ENCODE measurements at regions not wholly inside any gene's neighbourhood (a gene's known extent, or its start where the extent isn't known, plus 50 kb on each side); places are given as distances from the start of the nearest gene placed in this dataset.

- intact Hi-C loops (cut with micrococcal nuclease), result no loop called here
- H3K36me3 Mint-ChIP-seq, result no peaks in the 10 kb centered on the region
- CTCF ChIA-PET, result no interaction called here
- no peak for DNase-seq
- peaks cover 6% of the 10 kb centered on the region for H3K27me3 Mint-ChIP-seq
- POLR2A ChIA-PET, result no interaction called here
- H3K4me1 Mint-ChIP-seq (ENCODE audit: low read depth), result no peaks in the 10 kb centered on the region
- H3K9me3 Mint-ChIP-seq, result no peaks in the 10 kb centered on the region
- no peak overlapping the region for H3K4me3 Mint-ChIP-seq
- no peak overlapping the region for H3K27ac Mint-ChIP-seq
Observed at GRCh38 chr5:173537228-173537627, 79.2 kb downstream of the BOD1 start.

GRCh38 chr5:173535976-173536639, 80.3 kb downstream of the BOD1 start:
- Mint-ChIP-seq H3K4me3 (no peak overlapping the region), H3K27me3 (peaks cover 6% of the 10 kb centered on the region), H3K36me3 (no peaks in the 10 kb centered on the region), H3K9me3 (no peaks in the 10 kb centered on the region), H3K27ac (no peak overlapping the region), H3K4me1 (ENCODE audit: low read depth) (no peaks in the 10 kb centered on the region)
- intact Hi-C loops (cut with micrococcal nuclease), result no loop called here
- POLR2A ChIA-PET, result no interaction called here
- CTCF ChIA-PET, result no interaction called here
- DNase-seq, result no peak

GRCh38 chr5:173535166-173535975, 81.1 kb downstream of the BOD1 start:
- H3K27me3 Mint-ChIP-seq, result peaks cover 6% of the 10 kb centered on the region
- H3K27ac Mint-ChIP-seq, result no peak overlapping the region
- H3K36me3 Mint-ChIP-seq, result no peaks in the 10 kb centered on the region
- no peaks in the 10 kb centered on the region for H3K9me3 Mint-ChIP-seq
- ChIA-PET POLR2A (no interaction called here), CTCF (no interaction called here)
- H3K4me1 Mint-ChIP-seq (ENCODE audit: low read depth), result no peaks in the 10 kb centered on the region
- intact Hi-C loops (cut with micrococcal nuclease), result no loop called here
- no peak for DNase-seq
- no peak overlapping the region for H3K4me3 Mint-ChIP-seq

DNA sequence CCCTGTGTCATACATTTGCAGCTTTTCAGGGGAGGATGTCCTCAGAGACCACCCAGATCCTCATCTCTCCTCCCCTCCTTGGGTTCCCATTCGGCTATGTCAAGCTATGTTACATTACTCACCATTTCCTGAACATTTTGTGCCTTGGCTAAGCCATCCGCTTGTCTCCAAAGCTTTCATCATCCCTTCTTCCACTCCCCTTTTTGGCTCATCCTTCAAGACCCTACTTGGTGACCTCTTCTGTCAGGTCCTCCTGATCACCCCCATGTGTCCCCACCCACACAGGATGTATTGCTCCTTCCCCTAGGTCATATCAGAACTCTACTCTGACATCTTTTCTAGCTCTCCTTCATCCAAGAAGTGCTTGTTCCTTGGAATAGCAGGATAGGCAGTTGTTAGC, 81.8 kb downstream of the BOD1 start:
- H3K4me3 Mint-ChIP-seq, result no peak overlapping the region
- H3K27me3 Mint-ChIP-seq, result peaks cover 6% of the 10 kb centered on the region
- no peaks in the 10 kb centered on the region for H3K36me3 Mint-ChIP-seq
- ChIA-PET POLR2A (no interaction called here), CTCF (no interaction called here)
- DNase-seq, result no peak
- intact Hi-C loops (cut with micrococcal nuclease), result no loop called here
- H3K9me3 Mint-ChIP-seq, result no peaks in the 10 kb centered on the region
- no peak overlapping the region for H3K27ac Mint-ChIP-seq
- no peaks in the 10 kb centered on the region for H3K4me1 Mint-ChIP-seq (ENCODE audit: low read depth)

DNA sequence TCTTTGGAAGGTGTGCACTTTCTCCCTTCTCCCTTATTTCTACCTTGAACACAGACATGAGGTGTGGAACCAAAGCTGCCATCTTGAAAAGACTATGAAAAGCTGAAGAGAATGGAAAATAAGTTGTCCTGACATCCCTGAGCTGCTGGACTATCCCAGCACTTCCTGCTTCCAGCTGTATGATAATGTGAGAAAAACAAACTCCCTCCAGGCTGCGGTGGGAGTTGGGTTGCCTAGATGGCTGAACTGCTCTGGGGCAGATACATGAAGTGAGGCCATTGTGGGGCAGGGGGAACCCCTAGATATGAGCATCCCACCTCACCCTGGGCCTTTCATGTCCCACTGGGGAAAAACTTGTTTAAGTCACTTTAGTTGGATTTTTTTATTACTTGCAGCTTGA, 82.4 kb downstream of the BOD1 start:
- H3K4me3 Mint-ChIP-seq, result no peak overlapping the region
- DNase-seq, result no peak
- no peaks in the 10 kb centered on the region for H3K36me3 Mint-ChIP-seq
- ChIA-PET CTCF (no interaction called here), POLR2A (no interaction called here)
- peaks cover 6% of the 10 kb centered on the region for H3K27me3 Mint-ChIP-seq
- no peaks in the 10 kb centered on the region for H3K4me1 Mint-ChIP-seq (ENCODE audit: low read depth)
- no peaks in the 10 kb centered on the region for H3K9me3 Mint-ChIP-seq
- no peak overlapping the region for H3K27ac Mint-ChIP-seq
- intact Hi-C loops (cut with micrococcal nuclease), result no loop called here

GRCh38 chr5:173532689-173533250, 83.7 kb downstream of the BOD1 start:
- intact Hi-C loops (cut with micrococcal nuclease), result no loop called here
- CTCF ChIA-PET, result no interaction called here
- no peak for DNase-seq
- Mint-ChIP-seq H3K27ac (no peak overlapping the region), H3K9me3 (no peaks in the 10 kb centered on the region), H3K27me3 (peaks cover 4% of the 10 kb centered on the region), H3K36me3 (no peaks in the 10 kb centered on the region), H3K4me1 (ENCODE audit: low read depth) (no peaks in the 10 kb centered on the region), H3K4me3 (no peak overlapping the region)
- POLR2A ChIA-PET, result no interaction called here

- Mint-ChIP-seq H3K27ac (no peak overlapping the region), H3K4me3 (no peak overlapping the region), H3K9me3 (no peaks in the 10 kb centered on the region), H3K27me3 (no peaks in the 10 kb centered on the region), H3K36me3 (no peaks in the 10 kb centered on the region), H3K4me1 (ENCODE audit: low read depth) (no peaks in the 10 kb centered on the region)
- no peak for DNase-seq
- CTCF ChIA-PET, result no interaction called here
- POLR2A ChIA-PET, result no interaction called here
- intact Hi-C loops (cut with micrococcal nuclease), result no loop called here
Observed at GRCh38 chr5:173531863-173532262, 84.6 kb downstream of the BOD1 start.

DNA sequence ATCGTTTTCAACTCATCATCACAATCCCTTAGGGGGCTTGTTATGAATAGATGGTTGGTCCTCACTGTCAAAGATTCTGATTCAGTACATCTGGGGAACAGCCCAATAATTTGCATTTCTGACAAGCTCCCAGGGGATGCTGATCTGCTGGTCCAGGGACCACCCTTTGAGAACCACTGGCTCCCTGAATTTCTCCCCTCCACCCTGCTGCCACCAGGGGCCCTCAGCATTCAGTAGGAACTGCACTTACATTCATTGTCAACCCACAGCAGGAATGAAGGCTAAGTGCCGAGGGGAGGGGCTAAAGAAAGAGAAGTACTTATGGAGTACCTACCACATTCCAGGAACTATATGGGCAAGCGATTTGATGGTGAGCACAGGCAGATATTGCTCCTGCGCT, 85.9 kb downstream of the BOD1 start:
- no peak for DNase-seq
- Mint-ChIP-seq H3K4me1 (ENCODE audit: low read depth) (no peaks in the 10 kb centered on the region), H3K27ac (no peak overlapping the region), H3K36me3 (no peaks in the 10 kb centered on the region), H3K9me3 (no peaks in the 10 kb centered on the region), H3K4me3 (no peak overlapping the region), H3K27me3 (no peaks in the 10 kb centered on the region)
- ChIA-PET CTCF (no interaction called here), POLR2A (no interaction called here)
- intact Hi-C loops (cut with micrococcal nuclease), result no loop called here

DNA sequence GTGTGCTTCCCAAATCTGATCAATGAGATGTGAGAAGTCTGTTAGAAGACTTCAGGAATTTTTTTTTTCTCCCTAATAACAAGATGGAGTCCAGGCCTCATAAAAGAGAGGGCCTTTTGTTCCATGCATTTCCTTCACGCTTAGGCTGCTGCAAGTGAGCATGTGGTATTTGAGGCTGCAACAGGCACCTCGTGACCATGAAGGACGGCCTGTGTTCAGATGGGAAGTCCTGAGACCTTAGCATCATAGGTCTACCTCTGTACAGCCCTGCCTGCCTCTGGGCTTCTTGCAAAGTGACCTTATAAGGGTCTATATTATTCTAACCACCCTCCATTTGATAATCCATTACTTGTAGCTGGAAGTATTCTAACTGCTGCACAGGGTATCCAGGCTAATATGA, 86.6 kb downstream of the BOD1 start:
- no peak overlapping the region for H3K27ac Mint-ChIP-seq
- ChIA-PET POLR2A (no interaction called here), CTCF (no interaction called here)
- H3K36me3 Mint-ChIP-seq, result no peaks in the 10 kb centered on the region
- H3K4me3 Mint-ChIP-seq, result no peak overlapping the region
- H3K27me3 Mint-ChIP-seq, result no peaks in the 10 kb centered on the region
- no peaks in the 10 kb centered on the region for H3K9me3 Mint-ChIP-seq
- H3K4me1 Mint-ChIP-seq (ENCODE audit: low read depth), result no peaks in the 10 kb centered on the region
- intact Hi-C loops (cut with micrococcal nuclease), result no loop called here
- DNase-seq, result no peak

DNA sequence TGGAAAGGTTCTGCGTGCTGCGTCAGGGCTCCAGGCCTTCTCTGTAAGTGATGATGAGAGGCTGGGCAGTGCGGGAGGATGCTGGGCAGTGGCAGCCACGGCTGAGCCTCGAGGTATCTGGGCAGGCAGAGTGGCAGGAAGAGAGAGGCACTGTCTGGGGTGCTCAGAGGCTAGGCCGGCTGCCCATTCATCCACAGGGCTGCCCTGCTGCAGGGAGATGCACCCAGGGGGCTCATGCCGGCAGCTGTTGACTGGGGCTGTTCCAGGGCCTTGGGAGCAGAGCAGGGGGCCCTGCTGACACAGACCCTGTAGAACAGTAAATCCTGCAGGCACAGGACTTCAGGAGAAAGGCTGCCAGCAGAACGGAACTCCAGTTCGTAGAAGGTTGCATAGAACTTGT, 88.8 kb downstream of the BOD1 start:
- ChIA-PET CTCF (no interaction called here), POLR2A (no interaction called here)
- H3K9me3 Mint-ChIP-seq, result no peaks in the 10 kb centered on the region
- intact Hi-C loops (cut with micrococcal nuclease), result no loop called here
- no peak for DNase-seq
- H3K27me3 Mint-ChIP-seq, result no peaks in the 10 kb centered on the region
- H3K27ac Mint-ChIP-seq, result no peak overlapping the region
- no peaks in the 10 kb centered on the region for H3K36me3 Mint-ChIP-seq
- H3K4me3 Mint-ChIP-seq, result no peak overlapping the region
- no peaks in the 10 kb centered on the region for H3K4me1 Mint-ChIP-seq (ENCODE audit: low read depth)

- Mint-ChIP-seq H3K27me3 (peaks cover 6% of the 10 kb centered on the region), H3K4me1 (ENCODE audit: low read depth) (no peaks in the 10 kb centered on the region), H3K27ac (no peak overlapping the region), H3K36me3 (no peaks in the 10 kb centered on the region), H3K4me3 (no peak overlapping the region), H3K9me3 (peaks cover 7% of the 10 kb centered on the region)
- intact Hi-C loops (cut with micrococcal nuclease), result no loop called here
- ChIA-PET POLR2A (no interaction called here), CTCF (no interaction called here)
- DNase-seq, result no peak
Observed at GRCh38 chr5:173524136-173524535, 92.3 kb downstream of the BOD1 start.

DNA sequence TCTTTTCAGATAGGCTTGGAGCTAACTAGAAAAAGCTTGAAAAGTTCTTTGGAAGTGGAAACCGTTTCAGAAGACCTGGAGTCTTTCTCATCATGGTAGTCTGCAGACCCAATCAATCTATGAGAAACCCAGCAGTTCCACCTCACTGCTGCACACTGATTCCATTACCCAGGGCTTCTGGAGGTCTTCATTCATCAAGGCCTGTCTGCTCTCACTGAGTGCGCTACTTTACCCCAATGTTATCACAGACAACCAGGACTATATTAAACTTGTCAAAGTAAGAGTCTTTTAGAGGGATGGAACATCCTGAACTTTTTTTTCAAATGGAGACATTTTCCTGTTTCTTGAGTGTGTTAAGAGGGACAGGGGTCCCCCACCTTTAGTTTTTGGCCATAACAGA, 93.1 kb downstream of the BOD1 start:
- Mint-ChIP-seq H3K27ac (no peak overlapping the region), H3K4me3 (no peak overlapping the region), H3K36me3 (no peaks in the 10 kb centered on the region), H3K4me1 (ENCODE audit: low read depth) (no peaks in the 10 kb centered on the region), H3K9me3 (peaks cover 7% of the 10 kb centered on the region), H3K27me3 (peaks cover 10% of the 10 kb centered on the region)
- DNase-seq, result no peak
- CTCF ChIA-PET, result interaction anchor here (0.6 kb wide), 1 partner anchor 104 kb away, joined by 3 read pairs; no protein-coding TSS in a partner anchor
- intact Hi-C loops (cut with micrococcal nuclease), result no loop called here
- POLR2A ChIA-PET, result no interaction called here

DNA sequence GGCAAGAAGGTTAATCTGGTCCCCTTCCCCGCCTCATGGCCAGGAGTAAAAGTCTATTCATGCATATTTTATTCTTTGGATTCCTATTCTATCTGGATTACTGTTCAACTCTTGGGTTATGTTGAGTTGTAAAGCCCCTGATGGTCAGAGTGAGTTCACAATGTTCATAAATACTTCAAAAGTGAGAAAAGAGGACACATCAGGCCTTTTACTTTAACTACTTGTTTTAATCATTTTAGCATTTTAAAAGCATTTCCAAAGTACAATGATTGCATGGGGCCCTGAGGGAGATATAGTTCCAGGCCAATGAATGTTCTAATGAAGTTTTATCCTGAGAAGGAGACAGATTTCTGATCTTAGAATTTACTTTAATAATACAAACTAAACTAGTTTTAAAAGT, 93.9 kb downstream of the BOD1 start:
- POLR2A ChIA-PET, result no interaction called here
- Mint-ChIP-seq H3K9me3 (peaks cover 7% of the 10 kb centered on the region), H3K27ac (no peak overlapping the region), H3K27me3 (peaks cover 14% of the 10 kb centered on the region), H3K36me3 (no peaks in the 10 kb centered on the region), H3K4me3 (no peak overlapping the region), H3K4me1 (ENCODE audit: low read depth) (no peaks in the 10 kb centered on the region)
- CTCF ChIA-PET, result no interaction called here
- intact Hi-C loops (cut with micrococcal nuclease), result no loop called here
- DNase-seq, result no peak

Measured in activated CD4-positive, alpha-beta memory T cell treated with anti-CD3 and anti-CD28 coated beads for 36 hours (primary cell).